ENCODE measurements at regions not wholly inside any gene's neighbourhood (a gene's known extent, or its start where the extent isn't known, plus 50 kb on each side); places are given as distances from the start of the nearest gene placed in this dataset.

DNA sequence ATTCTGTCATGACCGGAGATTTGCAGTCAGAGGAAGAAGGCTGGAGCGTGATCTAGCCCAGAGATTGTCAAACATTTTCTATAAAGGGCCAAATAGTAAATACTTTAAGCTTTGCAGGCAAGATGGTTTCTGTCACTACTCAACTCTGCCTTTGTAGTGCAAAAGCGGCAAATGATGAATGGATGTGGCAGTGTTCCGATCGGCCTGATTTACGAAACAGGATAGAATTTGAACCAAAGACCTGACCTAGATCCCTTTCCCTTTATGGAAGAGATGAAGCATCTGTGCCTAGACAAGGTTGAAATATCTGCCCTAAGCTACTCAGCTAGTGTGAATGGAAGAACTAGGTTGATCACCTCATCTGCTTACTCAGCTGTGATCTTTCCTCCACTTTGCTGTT is 209.5 kb downstream of the YTHDC2 start:
- DNase-seq (ENCODE audit: extremely low read depth in 1 of 4, low spot score in 3 of 4) (no peak), ATAC-seq (no peak), FAIRE-seq (no peak)
- Histone ChIP-seq H3K4me2 (ENCODE audit: insufficient read depth, low read length) (no peak overlapping the region), H2AFZ (ENCODE audit: low read depth, low read length) (no peak overlapping the region), H3K27ac (ENCODE audit: extremely low read depth, low read depth, low read length) (no peak overlapping the region), H4K20me1 (replicated peaks; ENCODE audit: control insufficient read depth, insufficient read depth, low read length) (no peaks in the 10 kb centered on the region), H3K9me3 (replicated peaks; ENCODE audit: control insufficient read depth, insufficient read depth, low read depth, low read length) (no peaks in the 10 kb centered on the region), H3K4me1 (replicated peaks in 1 of 2; ENCODE audit: control insufficient read depth in 2 of 2, insufficient read depth in 2 of 2, low read length in 2 of 2) (no peaks in the 10 kb centered on the region), H3K79me2 (ENCODE audit: control insufficient read depth, insufficient read depth, low read length) (no peaks in the 10 kb centered on the region), H3K27me3 (ENCODE audit: control insufficient read depth in 2 of 2, insufficient read depth in 2 of 2, low read length in 2 of 2) (no peaks in the 10 kb centered on the region), H3K36me3 (ENCODE audit: control insufficient read depth, insufficient read depth, low read length) (no peaks in the 10 kb centered on the region), H3K9me1 (ENCODE audit: control insufficient read depth, insufficient read depth, low read length) (no peaks in the 10 kb centered on the region), H3K9ac (ENCODE audit: insufficient read depth in 1 of 2, low read depth in 2 of 2, low read length in 2 of 2) (no peak overlapping the region), H3K4me3 (no peak overlapping the region)
- ChIA-PET POLR2A (no interaction called here), CTCF (ENCODE audit: low intra/inter-chr PET ratio) (no interaction called here)
- in situ Hi-C loops (cut with MboI) (no loop called here), intact Hi-C loops (cut with micrococcal nuclease) (no loop called here)
- WGBS (ENCODE audit: insufficient coverage, low coverage, missing lambda C conversion rate) = 0% methylated on average over 6 of the region's 6 CpGs
- BruUV-seq (replicated peaks) = no TSS peak
- TF ChIP-seq TGIF2 (CRISPR knock-in tag; IDR thresholded peaks at IDR 0.05) (no peak), ZEB2 (IDR thresholded peaks at IDR 0.05) (no peak), ZNF184 (CRISPR knock-in tag; IDR thresholded peaks at IDR 0.05) (no peak), MYNN (IDR thresholded peaks at IDR 0.05) (no peak), MYNN (CRISPR knock-in tag; IDR thresholded peaks at IDR 0.05) (no peak), HNRNPK (IDR thresholded peaks at IDR 0.05; ENCODE audit: low read depth, low read length, poor library complexity, severe bottlenecking) (no peak)
- TF ChIP-seq, protein P1, sequence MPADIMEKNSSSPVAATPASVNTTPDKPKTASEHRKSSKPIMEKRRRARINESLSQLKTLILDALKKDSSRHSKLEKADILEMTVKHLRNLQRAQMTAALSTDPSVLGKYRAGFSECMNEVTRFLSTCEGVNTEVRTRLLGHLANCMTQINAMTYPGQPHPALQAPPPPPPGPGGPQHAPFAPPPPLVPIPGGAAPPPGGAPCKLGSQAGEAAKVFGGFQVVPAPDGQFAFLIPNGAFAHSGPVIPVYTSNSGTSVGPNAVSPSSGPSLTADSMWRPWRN (IDR thresholded peaks at IDR 0.05; ENCODE audit: low read depth) = no peak
- TF ChIP-seq, protein P2, sequence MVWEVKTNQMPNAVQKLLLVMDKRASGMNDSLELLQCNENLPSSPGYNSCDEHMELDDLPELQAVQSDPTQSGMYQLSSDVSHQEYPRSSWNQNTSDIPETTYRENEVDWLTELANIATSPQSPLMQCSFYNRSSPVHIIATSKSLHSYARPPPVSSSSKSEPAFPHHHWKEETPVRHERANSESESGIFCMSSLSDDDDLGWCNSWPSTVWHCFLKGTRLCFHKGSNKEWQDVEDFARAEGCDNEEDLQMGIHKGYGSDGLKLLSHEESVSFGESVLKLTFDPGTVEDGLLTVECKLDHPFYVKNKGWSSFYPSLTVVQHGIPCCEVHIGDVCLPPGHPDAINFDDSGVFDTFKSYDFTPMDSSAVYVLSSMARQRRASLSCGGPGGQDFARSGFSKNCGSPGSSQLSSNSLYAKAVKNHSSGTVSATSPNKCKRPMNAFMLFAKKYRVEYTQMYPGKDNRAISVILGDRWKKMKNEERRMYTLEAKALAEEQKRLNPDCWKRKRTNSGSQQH (CRISPR knock-in tag; IDR thresholded peaks at IDR 0.05) = no peak
